ENCODE measurements at regions not wholly inside any gene's neighbourhood (a gene's known extent, or its start where the extent isn't known, plus 50 kb on each side); places are given as distances from the start of the nearest gene placed in this dataset.
"Not testable (repeated sequence)": the region's sequence is repeated elsewhere in the genome, so short reads cannot be mapped to it uniquely, and the experiment has no call there.

- not testable (repeated sequence) for DNase-seq (ENCODE audit: low spot score)
These were observed 670.1 kb downstream of the TMEM121 start for GRCh38 chr14:106196459-106196858.

- not testable (repeated sequence) for DNase-seq (ENCODE audit: low spot score)
These were observed 670.9 kb downstream of the TMEM121 start for GRCh38 chr14:106197264-106197663.

GRCh38 chr14:106199097-106199496 lies 672.7 kb downstream of the TMEM121 start:
- DNase-seq (ENCODE audit: low spot score) = no peak

GRCh38 chr14:106200541-106201315 lies 674.3 kb downstream of the TMEM121 start:
- DNase-seq (ENCODE audit: low spot score) = no peak

- no peak for DNase-seq (ENCODE audit: low spot score)
These were observed 675.0 kb downstream of the TMEM121 start for GRCh38 chr14:106201376-106201775.

GRCh38 chr14:106203438-106203837 lies 677.1 kb downstream of the TMEM121 start:
- DNase-seq (ENCODE audit: low spot score) = no peak

- no peak for DNase-seq (ENCODE audit: low spot score)
These were observed 677.7 kb downstream of the TMEM121 start for GRCh38 chr14:106204063-106204462.

- DNase-seq (ENCODE audit: low spot score) = no peak
These were observed 680.9 kb downstream of the TMEM121 start for GRCh38 chr14:106207316-106207715.

GRCh38 chr14:106208794-106209193 lies 682.4 kb downstream of the TMEM121 start:
- no peak for DNase-seq (ENCODE audit: low spot score)

GRCh38 chr14:106209755-106210154 lies 683.4 kb downstream of the TMEM121 start:
- no peak for DNase-seq (ENCODE audit: low spot score)

GRCh38 chr14:106210650-106211049 lies 684.3 kb downstream of the TMEM121 start:
- DNase-seq (ENCODE audit: low spot score) = no peak

GRCh38 chr14:106211334-106211900 lies 685.0 kb downstream of the TMEM121 start:
- DNase-seq (ENCODE audit: low spot score) = no peak

- DNase-seq (ENCODE audit: low spot score) = no peak
These were observed 688.8 kb downstream of the TMEM121 start for GRCh38 chr14:106215229-106215628.

- no peak for DNase-seq (ENCODE audit: low spot score)
These were observed 690.3 kb downstream of the TMEM121 start for GRCh38 chr14:106216679-106217078.

- DNase-seq (ENCODE audit: low spot score) = no peak
These were observed 691.8 kb downstream of the TMEM121 start for GRCh38 chr14:106218174-106218573.

GRCh38 chr14:106222311-106222710 lies 695.9 kb downstream of the TMEM121 start:
- DNase-seq (ENCODE audit: low spot score) = no peak

GRCh38 chr14:106222731-106223130 lies 696.3 kb downstream of the TMEM121 start:
- DNase-seq (ENCODE audit: low spot score) = no peak

- no peak for DNase-seq (ENCODE audit: low spot score)
These were observed 701.4 kb downstream of the TMEM121 start for GRCh38 chr14:106227793-106228192.

GRCh38 chr14:106228541-106229158 lies 702.3 kb downstream of the TMEM121 start:
- DNase-seq (ENCODE audit: low spot score) = no peak

- no peak for DNase-seq (ENCODE audit: low spot score)
These were observed 703.7 kb downstream of the TMEM121 start for GRCh38 chr14:106230071-106230470.

GRCh38 chr14:106233191-106233590 lies 706.8 kb downstream of the TMEM121 start:
- DNase-seq (ENCODE audit: low spot score) = not testable (repeated sequence)

GRCh38 chr14:106234525-106235254 lies 708.3 kb downstream of the TMEM121 start:
- not testable (repeated sequence) for DNase-seq (ENCODE audit: low spot score)

Data from left forelimb (tissue), 1 donor.